Stimulated activated CD4-positive, alpha-beta T cell treated with anti-CD3 and anti-CD28 coated beads, Interleukin-2, amount 100 ng/mL, for 4 hours (primary cell): ENCODE measurements at regions not wholly inside any gene's neighbourhood (a gene's known extent, or its start where the extent isn't known, plus 50 kb on each side); places are given as distances from the start of the nearest gene placed in this dataset.
"Not testable (repeated sequence)": the region's sequence is repeated elsewhere in the genome, so short reads cannot be mapped to it uniquely, and the experiment has no call there.

Experiments used
- DNase-seq: peaks from one replicate; pipeline ENCODE4 v3.0.0-alpha.2; 2020; ENCODE audit warnings: low read depth

- DNase-seq, result not testable (repeated sequence)
Observed at GRCh38 chr14:38062223-38062622, 145.5 kb upstream of the SSTR1 start.

- DNase-seq, result no peak
Observed at GRCh38 chr14:38063711-38064320, 143.9 kb upstream of the SSTR1 start.

- peak; percentile 37 for DNase-seq
Observed at GRCh38 chr14:38065106-38065762, 142.5 kb upstream of the SSTR1 start.

GRCh38 chr14:38070061-38070588, 137.6 kb upstream of the SSTR1 start:
- DNase-seq, result no peak

GRCh38 chr14:38073641-38074040, 134.1 kb upstream of the SSTR1 start:
- no peak for DNase-seq

- DNase-seq, result no peak
Observed at GRCh38 chr14:38074081-38074480, 133.6 kb upstream of the SSTR1 start.

- DNase-seq, result no peak
Observed at GRCh38 chr14:38074754-38075153, 132.9 kb upstream of the SSTR1 start.

- no peak for DNase-seq
Observed at GRCh38 chr14:38078393-38078792, 129.3 kb upstream of the SSTR1 start.

GRCh38 chr14:38079268-38079667, 128.4 kb upstream of the SSTR1 start:
- no peak for DNase-seq

- DNase-seq, result no peak
Observed at GRCh38 chr14:38079886-38080285, 127.8 kb upstream of the SSTR1 start.

GRCh38 chr14:38080696-38081095, 127.0 kb upstream of the SSTR1 start:
- no peak for DNase-seq

GRCh38 chr14:38083039-38083438, 124.7 kb upstream of the SSTR1 start:
- no peak for DNase-seq

- no peak for DNase-seq
Observed at GRCh38 chr14:38089123-38089522, 118.6 kb upstream of the SSTR1 start.

- DNase-seq, result no peak
Observed at GRCh38 chr14:38090506-38090905, 117.2 kb upstream of the SSTR1 start.

GRCh38 chr14:38098074-38098836, 109.4 kb upstream of the SSTR1 start:
- no peak for DNase-seq

GRCh38 chr14:38101679-38102078, 106.0 kb upstream of the SSTR1 start:
- no peak for DNase-seq

GRCh38 chr14:38103542-38104225, 104.0 kb upstream of the SSTR1 start:
- DNase-seq, result no peak

GRCh38 chr14:38105106-38105702, 102.5 kb upstream of the SSTR1 start:
- no peak for DNase-seq

- DNase-seq, result no peak
Observed at GRCh38 chr14:38107216-38107631, 100.5 kb upstream of the SSTR1 start.

GRCh38 chr14:38108681-38109080, 99.0 kb upstream of the SSTR1 start:
- DNase-seq, result no peak

GRCh38 chr14:38110258-38110657, 97.4 kb upstream of the SSTR1 start:
- DNase-seq, result no peak

GRCh38 chr14:38111046-38111445, 96.7 kb upstream of the SSTR1 start:
- DNase-seq, result no peak
